ENCODE measurements at regions not wholly inside any gene's neighbourhood (a gene's known extent, or its start where the extent isn't known, plus 50 kb on each side); places are given as distances from the start of the nearest gene placed in this dataset.
"Not testable (repeated sequence)": the region's sequence is repeated elsewhere in the genome, so short reads cannot be mapped to it uniquely, and the experiment has no call there.

DNA sequence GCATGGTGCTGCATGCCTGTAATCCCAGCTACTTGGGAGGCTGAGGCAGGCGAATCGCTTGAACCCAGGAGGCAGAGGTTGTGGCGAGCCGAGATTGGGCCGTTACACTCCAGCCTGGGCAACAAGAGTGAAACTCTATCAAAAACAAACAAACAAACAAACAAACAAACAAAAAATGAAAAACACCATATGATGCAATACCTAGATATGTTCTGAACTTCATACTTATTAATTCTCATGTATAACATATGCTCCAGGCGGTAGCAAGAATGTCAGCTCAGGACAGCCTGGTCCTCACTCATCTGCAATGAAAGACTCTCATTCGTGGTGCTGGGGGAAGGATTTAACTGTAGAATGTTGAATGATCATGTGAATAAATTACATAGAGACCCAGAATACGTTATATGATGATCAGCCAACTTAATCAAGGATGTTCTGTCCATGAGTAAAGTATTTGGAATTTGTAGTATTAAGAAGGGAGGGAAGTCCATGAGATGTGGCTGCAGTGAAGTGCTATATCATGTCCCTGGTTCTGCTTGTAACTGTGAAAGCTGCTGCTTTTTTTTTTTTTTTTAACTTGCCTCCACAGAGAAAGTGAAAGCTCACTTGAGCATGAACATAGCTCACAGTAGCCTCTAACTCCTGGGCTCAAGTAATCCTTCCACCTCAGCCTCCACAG, 206.8 kb downstream of the UQCRFS1 start:
- no peak for DNase-seq

DNA sequence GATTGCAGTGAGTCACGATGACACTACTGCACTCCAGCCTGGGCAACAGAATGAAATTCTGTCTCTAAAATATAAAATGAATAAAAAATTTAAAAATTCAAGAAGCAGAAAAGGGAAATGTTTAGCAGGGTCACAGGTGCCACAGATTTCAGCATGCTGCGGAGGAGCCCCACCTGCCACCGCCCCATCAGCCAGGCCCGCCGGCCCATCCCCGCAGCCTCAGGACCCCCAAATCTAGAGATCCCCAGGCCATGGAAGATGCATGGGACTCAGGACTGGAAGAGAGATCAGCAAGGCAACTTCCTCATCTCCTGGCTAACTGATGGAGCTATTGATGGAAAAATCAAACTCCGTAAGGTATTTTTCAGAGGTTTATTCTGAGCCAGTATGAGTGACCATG, 208.2 kb downstream of the UQCRFS1 start:
- DNase-seq: no peak

DNA sequence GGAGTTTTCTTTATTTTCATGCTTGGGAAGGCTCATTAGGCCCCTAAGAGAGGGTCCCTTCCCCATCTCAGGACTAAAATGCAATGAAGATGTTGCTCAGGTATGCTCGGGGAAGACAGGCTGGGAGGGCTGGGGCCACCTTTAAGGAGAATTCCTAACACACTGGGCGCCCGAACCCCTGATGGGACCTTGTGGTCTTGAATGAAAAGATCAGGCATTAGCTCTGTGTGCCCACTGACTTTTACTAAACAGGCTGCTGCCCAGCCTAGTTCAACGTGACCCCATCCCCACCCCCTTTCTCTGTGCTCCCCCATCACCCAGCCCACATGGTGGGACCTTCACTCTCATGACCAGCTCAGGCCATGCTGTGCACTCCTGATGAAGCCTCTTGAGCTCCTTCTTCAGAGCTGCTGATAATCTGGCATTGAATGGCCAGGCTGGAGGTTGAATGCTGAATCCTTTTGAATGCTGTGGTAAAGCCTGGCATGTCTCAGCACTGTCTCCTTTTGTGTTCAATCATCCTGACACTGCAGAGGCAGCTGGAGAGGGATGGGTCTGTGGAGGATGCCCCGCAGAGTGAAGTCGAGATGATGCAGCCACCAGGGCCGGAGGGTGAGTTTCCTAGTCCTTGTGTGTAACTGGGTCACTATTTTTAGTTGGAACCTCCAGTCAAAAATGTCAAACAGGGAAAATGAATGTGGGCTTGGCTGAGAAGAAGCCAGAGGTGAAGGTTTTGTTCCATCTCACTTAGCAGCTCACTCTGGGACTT, 209.1 kb downstream of the UQCRFS1 start:
- no peak for DNase-seq

- DNase-seq: no peak
Measured at GRCh38 chr19:29002336-29002735, 210.6 kb downstream of the UQCRFS1 start.

GRCh38 chr19:29001597-29002245, 211.2 kb downstream of the UQCRFS1 start:
- DNase-seq: no peak

- DNase-seq: no peak
Measured at GRCh38 chr19:29001141-29001581, 211.8 kb downstream of the UQCRFS1 start.

GRCh38 chr19:28999724-29000433, 213.1 kb downstream of the UQCRFS1 start:
- DNase-seq: no peak

DNA sequence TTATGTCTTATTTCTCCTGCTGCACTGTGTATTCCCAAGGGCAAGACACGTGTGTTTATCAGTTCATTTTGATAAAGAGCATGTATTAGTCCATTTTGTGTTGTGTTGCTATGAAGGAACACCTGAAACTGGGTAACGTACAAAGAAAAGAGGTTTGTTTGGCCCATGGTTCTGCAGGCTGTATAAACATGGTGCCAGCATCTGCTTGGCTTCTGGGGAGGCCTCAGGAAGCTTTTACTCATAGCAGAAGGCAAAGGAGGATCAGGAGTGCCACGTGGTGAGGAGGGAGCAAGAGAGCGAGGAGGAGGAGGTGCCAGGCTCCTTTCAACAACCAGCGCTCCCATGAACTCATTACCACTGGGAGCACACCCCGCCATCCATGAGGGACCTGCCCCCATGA, 214.0 kb downstream of the UQCRFS1 start:
- no peak for DNase-seq

DNA sequence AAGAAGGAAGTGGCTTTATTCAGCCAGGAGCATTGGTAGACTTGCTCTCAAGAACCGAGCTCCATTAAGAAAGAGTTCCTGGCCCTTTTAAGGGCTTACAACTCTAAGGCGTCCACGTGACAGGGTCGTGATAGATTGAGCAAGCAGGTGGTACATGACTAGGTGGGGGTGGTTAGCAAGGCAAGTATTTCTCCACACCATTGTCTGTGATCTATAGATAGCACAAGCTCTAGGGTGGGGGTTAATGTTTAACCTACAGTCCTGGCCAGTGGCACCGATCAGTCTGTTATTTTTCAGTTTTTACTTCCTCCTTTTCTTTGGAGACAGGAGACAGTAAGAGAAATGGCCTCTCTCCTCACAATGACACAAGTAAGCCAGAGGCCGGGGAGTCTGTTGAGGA, 215.1 kb downstream of the UQCRFS1 start:
- DNase-seq: not testable (repeated sequence)

GRCh38 chr19:28990522-28990921, 222.4 kb downstream of the UQCRFS1 start:
- no peak for DNase-seq

- no peak for DNase-seq
Measured at GRCh38 chr19:28989739-28990138, 223.2 kb downstream of the UQCRFS1 start.

GRCh38 chr19:28988066-28988465, 224.9 kb downstream of the UQCRFS1 start:
- DNase-seq: no peak

DNA sequence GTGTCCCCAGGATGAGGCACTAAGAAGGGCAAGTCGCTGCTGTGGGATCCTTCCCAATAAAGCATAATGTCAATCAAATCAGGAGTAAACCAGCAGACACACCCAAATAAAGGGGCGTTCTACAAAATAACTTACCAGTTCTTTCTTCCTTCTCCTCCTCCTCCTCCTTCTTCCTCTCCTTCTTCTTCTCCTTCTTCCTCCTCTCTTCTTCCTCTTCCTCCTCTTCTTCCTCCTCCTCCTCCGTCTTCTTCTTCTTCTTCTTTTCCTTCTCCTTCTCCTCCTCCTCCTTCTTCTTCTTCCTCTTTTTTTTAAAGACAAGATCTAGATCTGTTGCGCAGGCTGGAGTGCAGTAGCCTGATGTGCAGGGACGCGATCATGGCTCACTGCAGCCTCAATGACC, 225.8 kb downstream of the UQCRFS1 start:
- DNase-seq: no peak

GRCh38 chr19:28985201-28985600, 227.8 kb downstream of the UQCRFS1 start:
- no peak for DNase-seq

- DNase-seq: no peak
Measured at GRCh38 chr19:28984315-28984714, 228.6 kb downstream of the UQCRFS1 start.

GRCh38 chr19:28983430-28983829, 229.5 kb downstream of the UQCRFS1 start:
- no peak for DNase-seq

- no peak for DNase-seq
Measured at GRCh38 chr19:28981994-28982393, 231.0 kb downstream of the UQCRFS1 start.

GRCh38 chr19:28981518-28981917, 231.4 kb downstream of the UQCRFS1 start:
- no peak for DNase-seq

- no peak for DNase-seq
Measured at GRCh38 chr19:28980236-28980868, 232.6 kb downstream of the UQCRFS1 start.

- no peak for DNase-seq
Measured at GRCh38 chr19:28977826-28978225, 235.1 kb downstream of the UQCRFS1 start.

- no peak for DNase-seq
Measured at GRCh38 chr19:28972058-28972852, 240.7 kb downstream of the UQCRFS1 start.

DNA sequence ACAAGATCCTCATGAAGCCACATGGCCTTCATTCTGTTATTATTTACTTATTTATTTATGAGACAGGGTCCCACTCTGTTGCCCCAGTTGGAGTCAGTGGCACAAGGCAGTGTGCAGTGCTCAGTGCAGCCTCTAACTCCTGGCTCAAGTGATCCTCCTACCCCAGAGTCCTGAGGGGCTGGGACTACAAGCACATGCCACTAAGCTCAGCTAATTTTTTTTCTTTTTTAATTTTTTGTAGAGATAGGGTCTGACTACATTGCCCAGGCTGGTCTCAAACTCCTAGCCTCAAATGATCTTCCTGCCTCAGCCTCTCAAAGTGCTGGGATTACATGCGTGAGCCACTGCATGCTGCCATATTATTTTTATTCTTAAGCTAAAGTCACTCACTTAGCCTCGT, 241.4 kb downstream of the UQCRFS1 start:
- DNase-seq: no peak
